GM06990 (cell line): ENCODE measurements at regions not wholly inside any gene's neighbourhood (a gene's known extent, or its start where the extent isn't known, plus 50 kb on each side); places are given as distances from the start of the nearest gene placed in this dataset.

Experiments used
- DNase-seq: peaks from one replicate; pipeline ENCODE4 v3.0.0-alpha.2; 2011; ENCODE audit not compliant: insufficient read length; ENCODE audit errors: extremely low read depth
- H3K27me3 ChIP-seq: replicated peaks from 2 replicates; pipeline ENCODE4 v1.6.0; 2011; ENCODE audit warnings: low read length; ENCODE audit not compliant: control insufficient read depth, insufficient read depth
- H3K36me3 ChIP-seq: 2 replicates; pipeline ENCODE4 v1.5.1; 2011; ENCODE audit warnings: low read length; ENCODE audit not compliant: control insufficient read depth, insufficient read depth
- H3K4me3 ChIP-seq: replicated peaks from 2 replicates; pipeline ENCODE4 v1.5.1; 2011; ENCODE audit warnings: low read depth, mild to moderate bottlenecking, control low read depth, low read length
- CTCF ChIP-seq: IDR thresholded peaks from 2 replicates; pipeline ENCODE4 v1.5.1; 2011; ENCODE audit warnings: low read length, control low read depth, mild to moderate bottlenecking, inconsistent platforms; ENCODE audit not compliant: insufficient read depth, poor library complexity, severe bottlenecking

DNA sequence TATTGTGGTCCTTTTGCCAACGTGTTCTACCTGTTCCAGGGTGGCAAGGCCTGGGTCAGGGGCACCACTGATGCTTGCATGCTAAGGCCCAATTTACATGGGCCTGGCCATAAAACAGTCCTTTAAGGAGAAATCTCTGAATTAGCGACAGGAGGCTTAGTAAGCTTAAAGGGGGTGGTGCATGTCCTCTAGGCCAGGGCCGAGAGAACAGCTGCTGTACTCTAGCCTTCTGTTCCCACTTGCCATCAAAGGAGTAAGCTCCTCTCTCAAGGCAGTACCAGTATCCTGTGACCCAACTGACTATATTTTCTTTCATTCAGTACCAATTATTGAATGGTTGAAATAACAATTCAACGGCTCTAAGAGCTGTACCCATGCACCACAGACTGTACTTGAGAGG lies 67.7 kb upstream of the ZDHHC17 start:
- H3K36me3 ChIP-seq = no peaks in the 10 kb centered on the region
- H3K4me3 ChIP-seq = no peak overlapping the region
- TF ChIP-seq CTCF = no peak

GRCh38 chr12:76697849-76698248 lies 66.1 kb upstream of the ZDHHC17 start:
- TF ChIP-seq CTCF = no peak
- DNase-seq = no peak
- H3K27me3 ChIP-seq = no peaks in the 10 kb centered on the region

More for the DNA sequence above, 67.7 kb upstream of the ZDHHC17 start:
- H3K27me3 ChIP-seq = no peaks in the 10 kb centered on the region
- no peak for DNase-seq

DNA sequence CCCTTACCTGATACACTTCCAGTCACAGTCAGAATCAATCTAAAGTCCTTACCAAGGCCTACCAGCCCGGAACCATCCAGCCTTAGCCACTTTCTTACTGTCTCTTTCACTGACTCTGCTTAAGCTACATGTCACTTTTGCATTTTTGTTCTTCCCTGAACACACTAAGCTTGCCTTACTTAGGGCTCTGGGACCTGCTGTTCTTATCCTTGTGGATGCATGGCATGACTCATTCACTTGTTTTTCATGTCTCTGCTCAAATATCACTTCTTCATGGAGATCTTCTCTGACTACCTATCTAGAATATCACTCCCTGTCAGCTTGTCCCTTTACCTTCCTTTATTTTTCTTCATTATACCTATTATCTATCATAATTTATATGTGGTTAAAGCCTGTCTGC lies 65.6 kb upstream of the ZDHHC17 start:
- Histone ChIP-seq H3K27me3 (no peaks in the 10 kb centered on the region), H3K36me3 (no peaks in the 10 kb centered on the region), H3K4me3 (no peak overlapping the region)
- DNase-seq = no peak
- no peak for TF ChIP-seq CTCF

More at GRCh38 chr12:76697849-76698248, 66.1 kb upstream of the ZDHHC17 start:
- no peak overlapping the region for H3K4me3 ChIP-seq
- no peaks in the 10 kb centered on the region for H3K36me3 ChIP-seq

DNA sequence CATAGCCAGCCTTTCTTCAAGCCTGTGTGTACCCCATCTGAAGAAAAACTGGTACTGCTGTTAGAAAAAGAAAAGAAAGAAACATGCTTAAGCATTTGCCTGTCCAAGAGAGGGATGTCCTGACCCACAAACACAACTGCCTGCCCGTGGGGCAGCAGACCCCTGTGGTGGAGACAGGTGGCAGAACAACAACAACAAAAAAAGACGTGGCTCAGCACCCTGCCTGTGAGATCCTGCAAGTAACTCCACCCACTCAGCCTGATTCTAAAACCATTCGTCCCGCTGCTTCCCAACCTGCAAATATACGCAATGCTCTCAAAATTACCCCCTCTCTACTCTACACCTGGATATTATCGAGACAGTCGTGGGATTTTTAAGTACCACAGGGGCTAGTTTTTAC lies 64.9 kb upstream of the ZDHHC17 start:
- no peaks in the 10 kb centered on the region for H3K27me3 ChIP-seq
- no peak for TF ChIP-seq CTCF
- no peak overlapping the region for H3K4me3 ChIP-seq
- no peak for DNase-seq
- no peaks in the 10 kb centered on the region for H3K36me3 ChIP-seq

- TF ChIP-seq CTCF = no peak
Measured at GRCh38 chr12:76701690-76702089, 62.2 kb upstream of the ZDHHC17 start.

DNA sequence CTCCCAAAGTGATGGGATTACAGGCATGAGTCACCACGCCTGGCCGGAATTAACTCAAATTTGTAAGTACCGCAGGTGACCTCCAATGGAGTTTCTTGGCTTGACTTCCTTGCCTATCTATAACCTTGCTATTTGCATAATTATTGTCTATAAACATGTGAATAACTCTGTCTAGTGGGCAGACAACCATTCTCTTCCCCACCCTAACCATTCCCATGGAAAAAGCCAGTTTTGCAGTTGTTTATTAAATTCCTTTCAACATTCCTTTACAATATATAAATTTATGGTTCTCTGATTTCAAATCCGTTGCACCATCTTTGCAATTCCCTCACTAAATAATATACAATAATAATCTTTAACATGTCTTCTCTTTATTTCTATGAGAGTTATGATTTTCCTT lies 61.0 kb upstream of the ZDHHC17 start:
- H3K36me3 ChIP-seq = no peaks in the 10 kb centered on the region
- no peak for TF ChIP-seq CTCF
- no peak for DNase-seq

More at GRCh38 chr12:76701690-76702089, 62.2 kb upstream of the ZDHHC17 start:
- Histone ChIP-seq H3K36me3 (no peaks in the 10 kb centered on the region), H3K27me3 (no peaks in the 10 kb centered on the region), H3K4me3 (no peak overlapping the region)
- no peak for DNase-seq

More for the DNA sequence above, 61.0 kb upstream of the ZDHHC17 start:
- Histone ChIP-seq H3K27me3 (no peaks in the 10 kb centered on the region), H3K4me3 (no peak overlapping the region)
